ENCODE measurements at regions not wholly inside any gene's neighbourhood (a gene's known extent, or its start where the extent isn't known, plus 50 kb on each side); places are given as distances from the start of the nearest gene placed in this dataset.

DNA sequence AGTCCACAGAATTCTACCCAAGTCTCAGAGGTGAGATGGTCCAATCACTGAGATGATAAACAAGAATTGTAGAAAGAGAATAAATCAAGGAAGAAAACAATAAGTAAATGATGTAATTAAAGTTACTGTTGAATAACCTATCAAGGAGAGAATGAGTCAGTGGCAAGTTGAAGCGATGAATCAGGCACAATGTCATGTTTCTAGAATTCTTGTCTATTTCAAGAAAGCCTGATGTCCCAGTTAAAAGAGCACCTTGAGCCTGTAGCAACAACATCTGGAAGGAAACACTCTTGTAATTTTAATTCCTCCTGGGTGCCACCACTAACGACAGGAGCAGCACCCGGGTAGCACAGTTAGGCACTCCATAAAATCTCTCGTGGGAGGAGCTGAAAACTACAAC lies 67.9 kb upstream of the SLC35C1 start:
- TF ChIP-seq POLR2A (IDR thresholded peaks at IDR 0.05): no peak
- TF ChIP-seq, protein P1, sequence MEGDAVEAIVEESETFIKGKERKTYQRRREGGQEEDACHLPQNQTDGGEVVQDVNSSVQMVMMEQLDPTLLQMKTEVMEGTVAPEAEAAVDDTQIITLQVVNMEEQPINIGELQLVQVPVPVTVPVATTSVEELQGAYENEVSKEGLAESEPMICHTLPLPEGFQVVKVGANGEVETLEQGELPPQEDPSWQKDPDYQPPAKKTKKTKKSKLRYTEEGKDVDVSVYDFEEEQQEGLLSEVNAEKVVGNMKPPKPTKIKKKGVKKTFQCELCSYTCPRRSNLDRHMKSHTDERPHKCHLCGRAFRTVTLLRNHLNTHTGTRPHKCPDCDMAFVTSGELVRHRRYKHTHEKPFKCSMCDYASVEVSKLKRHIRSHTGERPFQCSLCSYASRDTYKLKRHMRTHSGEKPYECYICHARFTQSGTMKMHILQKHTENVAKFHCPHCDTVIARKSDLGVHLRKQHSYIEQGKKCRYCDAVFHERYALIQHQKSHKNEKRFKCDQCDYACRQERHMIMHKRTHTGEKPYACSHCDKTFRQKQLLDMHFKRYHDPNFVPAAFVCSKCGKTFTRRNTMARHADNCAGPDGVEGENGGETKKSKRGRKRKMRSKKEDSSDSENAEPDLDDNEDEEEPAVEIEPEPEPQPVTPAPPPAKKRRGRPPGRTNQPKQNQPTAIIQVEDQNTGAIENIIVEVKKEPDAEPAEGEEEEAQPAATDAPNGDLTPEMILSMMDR (IDR thresholded peaks at IDR 0.05): no peak
